ENCODE measurements at regions not wholly inside any gene's neighbourhood (a gene's known extent, or its start where the extent isn't known, plus 50 kb on each side); places are given as distances from the start of the nearest gene placed in this dataset.

DNA sequence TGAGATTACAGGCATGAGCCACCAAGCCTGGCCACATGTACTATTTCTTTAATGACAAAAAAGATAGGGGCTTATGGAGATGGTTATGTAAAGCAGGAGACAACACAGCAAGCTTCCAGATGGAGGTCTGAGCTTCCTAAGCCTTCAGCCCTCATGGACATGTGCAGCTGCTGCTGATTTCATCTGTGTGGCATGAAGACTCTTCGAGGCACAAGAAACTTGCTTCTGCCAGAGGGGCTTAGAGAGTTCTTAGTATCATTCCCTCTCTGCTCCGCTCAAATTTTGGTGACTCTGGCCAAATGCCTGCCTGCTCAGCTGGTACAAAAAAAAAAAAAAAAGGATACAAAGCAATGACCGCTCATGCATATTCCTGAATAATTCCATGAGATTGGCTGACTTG is 552.5 kb downstream of the TYW1 start:
- no peak for TF ChIP-seq CTCF (IDR thresholded peaks at IDR 0.05)
- H3K36me3 ChIP-seq = no peaks in the 10 kb centered on the region
- H3K9me3 ChIP-seq = no peaks in the 10 kb centered on the region
- H3K27me3 ChIP-seq (ENCODE audit: low read depth) = no peaks in the 10 kb centered on the region
- intact Hi-C loops (cut with DNase I) = no loop called here
- no peak overlapping the region for H3K4me3 ChIP-seq
- H3K27ac ChIP-seq = no peak overlapping the region
- H3K4me1 ChIP-seq = no peaks in the 10 kb centered on the region
- DNase-seq = no peak
- ATAC-seq = no peak

DNA sequence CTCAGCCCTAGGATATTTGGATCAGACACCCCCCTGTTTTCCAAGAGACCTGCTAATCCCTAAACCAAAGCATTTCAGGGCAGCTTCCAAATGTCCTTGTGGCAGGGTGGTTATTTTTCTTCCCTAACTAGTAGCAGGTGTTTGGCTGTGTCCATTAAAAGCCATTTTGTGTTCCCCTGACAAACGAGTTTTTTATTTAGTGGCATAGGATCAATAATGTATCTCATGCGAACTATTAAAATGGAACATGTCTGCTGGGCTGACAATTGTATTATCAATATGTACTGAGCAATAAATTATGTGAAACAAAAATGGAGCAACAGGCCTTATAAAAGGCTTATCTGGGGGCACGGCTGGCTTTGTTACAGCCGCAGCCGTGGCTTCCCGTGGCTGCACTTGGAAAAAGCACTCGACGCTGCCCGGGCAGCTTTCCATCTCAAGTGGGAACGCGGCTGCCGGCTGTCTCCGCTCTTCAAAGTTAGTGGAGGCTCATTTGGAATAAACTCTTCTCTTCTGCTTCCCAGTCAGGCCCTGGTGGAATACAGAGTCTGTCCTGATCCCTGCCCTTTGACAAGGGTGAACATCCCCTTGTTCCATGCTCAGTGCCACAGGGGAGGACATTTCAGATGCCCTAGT is 554.3 kb downstream of the TYW1 start:
- peak; percentile 61 for DNase-seq
- Histone ChIP-seq H3K4me1 (no peaks in the 10 kb centered on the region), H3K36me3 (no peaks in the 10 kb centered on the region), H3K27me3 (ENCODE audit: low read depth) (no peaks in the 10 kb centered on the region), H3K27ac (no peak overlapping the region), H3K4me3 (no peak overlapping the region), H3K9me3 (no peaks in the 10 kb centered on the region)
- intact Hi-C loops (cut with DNase I) = no loop called here
- no peak for TF ChIP-seq CTCF (IDR thresholded peaks at IDR 0.05)
- peak in 1 of 2 donors; percentile 47 for ATAC-seq

DNA sequence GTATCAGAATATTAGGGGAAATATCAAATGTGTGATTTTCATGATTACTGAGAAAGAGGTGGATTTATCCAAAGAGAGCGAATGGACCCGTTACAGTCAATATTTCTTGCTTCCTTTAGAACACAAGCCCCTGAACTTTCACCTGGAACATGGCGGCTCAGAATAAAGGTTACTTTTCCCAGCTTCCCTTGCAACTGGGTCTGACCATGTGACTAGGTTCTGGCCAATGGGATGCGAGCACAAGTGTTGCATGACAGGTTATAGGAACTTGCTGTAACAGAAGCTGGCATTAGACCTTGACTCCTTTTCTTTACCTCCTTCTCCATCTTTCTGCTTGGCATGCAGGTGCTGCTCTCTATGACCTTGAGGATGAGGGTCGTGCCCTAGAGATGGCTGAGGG is 556.1 kb downstream of the TYW1 start:
- H3K36me3 ChIP-seq = no peaks in the 10 kb centered on the region

GRCh38 chr7:67553378-67553777 is 556.7 kb downstream of the TYW1 start:
- H3K27me3 ChIP-seq (ENCODE audit: low read depth) = no peaks in the 10 kb centered on the region
- intact Hi-C loops (cut with DNase I) = no loop called here
- no peaks in the 10 kb centered on the region for H3K4me1 ChIP-seq
- H3K9me3 ChIP-seq = no peaks in the 10 kb centered on the region
- DNase-seq = no peak
- no peaks in the 10 kb centered on the region for H3K36me3 ChIP-seq
- no peak for TF ChIP-seq CTCF (IDR thresholded peaks at IDR 0.05)
- H3K27ac ChIP-seq = no peak overlapping the region
- H3K4me3 ChIP-seq = no peak overlapping the region
- peak; percentile 66 to 78 for ATAC-seq

More for the DNA sequence above, 556.1 kb downstream of the TYW1 start:
- H3K4me3 ChIP-seq = no peak overlapping the region
- TF ChIP-seq CTCF (IDR thresholded peaks at IDR 0.05) = no peak
- intact Hi-C loops (cut with DNase I) = no loop called here
- no peaks in the 10 kb centered on the region for H3K9me3 ChIP-seq
- DNase-seq (no peak), ATAC-seq (no peak)
- H3K4me1 ChIP-seq = no peaks in the 10 kb centered on the region
- H3K27ac ChIP-seq = no peak overlapping the region
- H3K27me3 ChIP-seq (ENCODE audit: low read depth) = no peaks in the 10 kb centered on the region

DNA sequence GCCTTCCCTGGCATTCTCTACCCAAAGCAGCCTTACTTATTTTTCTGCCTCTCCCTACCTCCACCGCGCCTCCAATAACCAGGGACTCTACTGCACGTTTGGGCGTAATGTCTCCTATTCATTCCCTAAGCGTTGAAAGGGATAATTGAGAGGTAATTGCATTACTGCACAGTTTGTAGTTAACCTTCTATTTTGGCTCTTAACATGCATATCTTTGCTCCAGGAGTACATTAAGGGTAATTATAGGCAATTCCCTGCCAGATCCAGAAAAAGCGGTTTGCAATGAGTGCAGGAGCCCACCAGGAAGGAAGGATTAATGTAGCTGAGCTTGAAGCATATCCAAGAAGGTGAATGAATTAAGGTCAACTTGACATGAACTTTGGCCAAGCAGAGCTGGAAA is 558.4 kb downstream of the TYW1 start:
- no peak for ATAC-seq
- no peak for TF ChIP-seq CTCF (IDR thresholded peaks at IDR 0.05)

More for the DNA sequence above, 558.4 kb downstream of the TYW1 start:
- Histone ChIP-seq H3K4me1 (no peaks in the 10 kb centered on the region), H3K36me3 (no peaks in the 10 kb centered on the region), H3K27ac (no peak overlapping the region), H3K27me3 (ENCODE audit: low read depth) (no peaks in the 10 kb centered on the region), H3K4me3 (no peak overlapping the region), H3K9me3 (no peaks in the 10 kb centered on the region)
- no peak for DNase-seq
- intact Hi-C loops (cut with DNase I) = no loop called here

Data from lower lobe of right lung (tissue), 2 donors.